NT2/D1 (cell line): ENCODE measurements at regions not wholly inside any gene's neighbourhood (a gene's known extent, or its start where the extent isn't known, plus 50 kb on each side); places are given as distances from the start of the nearest gene placed in this dataset.

Source experiments
- SUZ12 ChIP-seq: IDR thresholded peaks from 2 replicates; pipeline ENCODE4 v1.6.1; 2011; ENCODE audit not compliant: insufficient read length, insufficient read depth; ENCODE audit errors: extremely low read depth
- YY1 ChIP-seq: IDR thresholded peaks from 2 replicates; pipeline ENCODE4 v1.6.1; 2011; ENCODE audit not compliant: insufficient read length, insufficient read depth
- ZNF274 ChIP-seq: IDR thresholded peaks from 2 replicates; pipeline ENCODE4 v1.6.1; 2011; ENCODE audit warnings: mild to moderate bottlenecking, low read depth, low read length

DNA sequence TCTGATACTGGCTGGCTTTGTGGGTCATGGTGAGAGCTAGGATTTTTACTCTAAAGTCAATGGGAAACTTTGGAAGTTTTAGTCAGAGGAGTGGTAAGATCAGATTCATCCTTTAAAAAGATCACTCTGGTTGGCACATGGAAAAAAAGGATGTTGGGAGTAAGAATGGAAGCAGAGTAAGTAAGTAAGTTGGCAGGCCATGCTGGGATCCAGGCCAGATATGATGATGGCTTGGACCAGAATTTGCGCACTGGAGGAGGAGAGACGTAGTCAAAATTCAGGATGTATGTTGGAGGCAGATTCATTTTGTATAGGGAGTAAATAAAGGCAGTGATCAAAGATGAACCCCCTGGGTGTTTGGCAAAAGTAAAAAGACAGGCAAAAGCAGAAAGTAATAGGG, 283.3 kb upstream of the THSD7B start:
- no peak for TF ChIP-seq ZNF274
- TF ChIP-seq SUZ12 = no peak
- TF ChIP-seq YY1 = no peak
